H1 (cell line): ENCODE measurements at regions not wholly inside any gene's neighbourhood (a gene's known extent, or its start where the extent isn't known, plus 50 kb on each side); places are given as distances from the start of the nearest gene placed in this dataset.

ENCODE experiments used
- ASH2L ChIP-seq: fragments of 200-600, 300-600 bp; sonication (generic); IDR thresholded peaks from one replicate; pipeline ENCODE4 v1.7.1; 2017; ENCODE audit warnings: low read length
- EP300 ChIP-seq, 2 experiments: IDR thresholded peaks; 1 replicate in 1 of 2; 2 replicates in 1 of 2; pipeline ENCODE4 v1.6.1; 2011 to 2012; ENCODE audit warnings: low read depth in 2 of 2, low read length in 2 of 2, mild to moderate bottlenecking in 2 of 2, borderline replicate concordance in 1 of 2, inconsistent platforms in 1 of 2, moderate library complexity in 1 of 2
- EZH2 ChIP-seq: fragments of 200-600 bp; sonication (generic); IDR thresholded peaks from 2 replicates; pipeline ENCODE4 v1.7.1; 2012; ENCODE audit warnings: low read depth, mild to moderate bottlenecking, moderate library complexity, low read length, inconsistent platforms; ENCODE audit not compliant: severe bottlenecking
- GTF2F1 ChIP-seq: IDR thresholded peaks from 2 replicates; pipeline ENCODE4 v1.6.1; 2012; ENCODE audit warnings: low read depth, low read length, improper control_type of control experiment, borderline replicate concordance
- MAFK ChIP-seq: IDR thresholded peaks from 2 replicates; pipeline ENCODE4 v1.6.1; 2012; ENCODE audit warnings: low read depth, mild to moderate bottlenecking, improper control_type of control experiment, low read length
- POLR2A ChIP-seq, 2 experiments: IDR thresholded peaks; 1 replicate in 1 of 2; 2 replicates in 1 of 2; pipeline ENCODE4 v1.6.1; 2011; ENCODE audit warnings: low read depth in 2 of 2, low read length in 2 of 2, mild to moderate bottlenecking in 2 of 2; ENCODE audit errors: control extremely low read depth in 1 of 2
- POU5F1 ChIP-seq: IDR thresholded peaks from 2 replicates; pipeline ENCODE4 v1.6.1; 2011; ENCODE audit warnings: low read depth, mild to moderate bottlenecking, low read length, moderate library complexity
- RAD21 ChIP-seq, 2 experiments: IDR thresholded peaks in 1 of 2; conservative IDR thresholded peaks in 1 of 2; 2 replicates each; pipeline ENCODE4 v1.6.1; 2011; ENCODE audit warnings: low read depth in 2 of 2, low read length in 2 of 2, improper control_type of control experiment in 1 of 2, inconsistent platforms in 1 of 2, mild to moderate bottlenecking in 1 of 2, moderate library complexity in 1 of 2
- TEAD4 ChIP-seq: IDR thresholded peaks from 2 replicates; pipeline ENCODE4 v1.6.1; 2012; ENCODE audit warnings: low read depth, low read length, inconsistent platforms, mixed read lengths
- USF2 ChIP-seq: IDR thresholded peaks from 2 replicates; pipeline ENCODE4 v1.6.1; 2011; ENCODE audit warnings: low read length, improper control_type of control experiment
- TF ChIP-seq, protein P1 (sequence below), 3 experiments: IDR thresholded peaks; 1 replicate in 2 of 3; 2 replicates in 1 of 3; pipeline versions ENCODE4 v1.5.1 to v1.6.1; 2011; ENCODE audit warnings: low read length in 3 of 3, mild to moderate bottlenecking in 3 of 3, inconsistent platforms in 2 of 3, low read depth in 1 of 3, moderate library complexity in 1 of 3; ENCODE audit not compliant: insufficient read depth in 1 of 3; ENCODE audit errors: control extremely low read depth in 1 of 3
- TF ChIP-seq, protein P2 (sequence below): IDR thresholded peaks from 2 replicates; pipeline ENCODE4 v1.6.1; 2012; ENCODE audit warnings: low read length, inconsistent platforms

GRCh38 chr2:129641371-129641770 lies 338.1 kb upstream of the RAB6C start:
- TF ChIP-seq, protein P1, sequence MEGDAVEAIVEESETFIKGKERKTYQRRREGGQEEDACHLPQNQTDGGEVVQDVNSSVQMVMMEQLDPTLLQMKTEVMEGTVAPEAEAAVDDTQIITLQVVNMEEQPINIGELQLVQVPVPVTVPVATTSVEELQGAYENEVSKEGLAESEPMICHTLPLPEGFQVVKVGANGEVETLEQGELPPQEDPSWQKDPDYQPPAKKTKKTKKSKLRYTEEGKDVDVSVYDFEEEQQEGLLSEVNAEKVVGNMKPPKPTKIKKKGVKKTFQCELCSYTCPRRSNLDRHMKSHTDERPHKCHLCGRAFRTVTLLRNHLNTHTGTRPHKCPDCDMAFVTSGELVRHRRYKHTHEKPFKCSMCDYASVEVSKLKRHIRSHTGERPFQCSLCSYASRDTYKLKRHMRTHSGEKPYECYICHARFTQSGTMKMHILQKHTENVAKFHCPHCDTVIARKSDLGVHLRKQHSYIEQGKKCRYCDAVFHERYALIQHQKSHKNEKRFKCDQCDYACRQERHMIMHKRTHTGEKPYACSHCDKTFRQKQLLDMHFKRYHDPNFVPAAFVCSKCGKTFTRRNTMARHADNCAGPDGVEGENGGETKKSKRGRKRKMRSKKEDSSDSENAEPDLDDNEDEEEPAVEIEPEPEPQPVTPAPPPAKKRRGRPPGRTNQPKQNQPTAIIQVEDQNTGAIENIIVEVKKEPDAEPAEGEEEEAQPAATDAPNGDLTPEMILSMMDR (IDR thresholded peaks at IDR 0.05; ENCODE audit: control extremely low read depth in 1 of 3, insufficient read depth in 1 of 3, low read depth in 1 of 3, low read length in 3 of 3) = no peak
- no peak for TF ChIP-seq USF2
- no peak for TF ChIP-seq POU5F1
- TF ChIP-seq RAD21 (IDR thresholded peaks at IDR 0.05 in 1 of 2, conservative IDR thresholded peaks at IDR 0.05 in 1 of 2; ENCODE audit: low read depth in 2 of 2, low read length in 2 of 2) = no peak
- no peak for TF ChIP-seq EP300 (IDR thresholded peaks at IDR 0.05; ENCODE audit: borderline replicate concordance in 1 of 2, low read depth in 2 of 2, low read length in 2 of 2)
- TF ChIP-seq POLR2A (IDR thresholded peaks at IDR 0.05; ENCODE audit: control extremely low read depth in 1 of 2, low read depth in 2 of 2, low read length in 2 of 2) = no peak
- TF ChIP-seq MAFK = no peak
- TF ChIP-seq, protein P2, sequence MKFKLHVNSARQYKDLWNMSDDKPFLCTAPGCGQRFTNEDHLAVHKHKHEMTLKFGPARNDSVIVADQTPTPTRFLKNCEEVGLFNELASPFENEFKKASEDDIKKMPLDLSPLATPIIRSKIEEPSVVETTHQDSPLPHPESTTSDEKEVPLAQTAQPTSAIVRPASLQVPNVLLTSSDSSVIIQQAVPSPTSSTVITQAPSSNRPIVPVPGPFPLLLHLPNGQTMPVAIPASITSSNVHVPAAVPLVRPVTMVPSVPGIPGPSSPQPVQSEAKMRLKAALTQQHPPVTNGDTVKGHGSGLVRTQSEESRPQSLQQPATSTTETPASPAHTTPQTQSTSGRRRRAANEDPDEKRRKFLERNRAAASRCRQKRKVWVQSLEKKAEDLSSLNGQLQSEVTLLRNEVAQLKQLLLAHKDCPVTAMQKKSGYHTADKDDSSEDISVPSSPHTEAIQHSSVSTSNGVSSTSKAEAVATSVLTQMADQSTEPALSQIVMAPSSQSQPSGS = no peak
- no peak for TF ChIP-seq TEAD4
- no peak for TF ChIP-seq ASH2L
- no peak for TF ChIP-seq EZH2
- TF ChIP-seq GTF2F1 = no peak
